Karpas-422 (cell line): ENCODE measurements at regions not wholly inside any gene's neighbourhood (a gene's known extent, or its start where the extent isn't known, plus 50 kb on each side); places are given as distances from the start of the nearest gene placed in this dataset.
"Not testable (repeated sequence)": the region's sequence is repeated elsewhere in the genome, so short reads cannot be mapped to it uniquely, and the experiment has no call there.

ENCODE experiments used
- DNase-seq: peaks from one replicate; pipeline ENCODE4 v3.0.0-alpha.2; 2015
- H2AFZ ChIP-seq: fragments of 200-600 bp; sonication (generic); 2 replicates; pipeline ENCODE4 v1.6.1; 2014; ENCODE audit warnings: antibody characterized with exemption, low read length, mixed read lengths
- H3K27ac ChIP-seq: fragments of 200-600 bp; sonication (generic); 2 replicates; pipeline ENCODE4 v1.5.1; 2014; ENCODE audit warnings: mild to moderate bottlenecking, low read length, moderate library complexity
- H3K27me3 ChIP-seq: fragments of 200-600 bp; sonication (generic); 2 replicates; pipeline ENCODE4 v1.6.1; 2014; ENCODE audit warnings: low read length, mixed read lengths
- H3K36me3 ChIP-seq: fragments of 200-600 bp; sonication (generic); 2 replicates; pipeline ENCODE4 v1.6.1; 2014; ENCODE audit warnings: low read length, mixed read lengths; ENCODE audit not compliant: insufficient read depth
- H3K4me1 ChIP-seq: fragments of 200-600 bp; sonication (generic); 2 replicates; pipeline ENCODE4 v1.6.1; 2014; ENCODE audit warnings: mild to moderate bottlenecking, low read length, mixed read lengths
- H3K4me2 ChIP-seq: fragments of 200-600 bp; sonication (generic); 2 replicates; pipeline ENCODE4 v1.6.1; 2014; ENCODE audit warnings: low read length, low read depth, mild to moderate bottlenecking; ENCODE audit not compliant: poor library complexity, severe bottlenecking
- H3K4me3 ChIP-seq: fragments of 200-600 bp; sonication (generic); 2 replicates; pipeline ENCODE4 v1.5.1; 2014; ENCODE audit warnings: mild to moderate bottlenecking, antibody characterized with exemption, low read length, mixed read lengths
- H3K79me2 ChIP-seq: fragments of 200-600 bp; sonication (generic); 2 replicates; pipeline ENCODE4 v1.6.1; 2014; ENCODE audit warnings: mild to moderate bottlenecking, low read length, mixed read lengths
- H3K9ac ChIP-seq: fragments of 200-600 bp; sonication (generic); 2 replicates; pipeline ENCODE4 v1.6.0; 2014; ENCODE audit warnings: low read length
- H3K9me2 ChIP-seq: fragments of 200-600 bp; sonication (generic), shearing (Covaris generic); replicated peaks from 2 replicates; pipeline ENCODE4 v1.6.0; 2014; ENCODE audit warnings: mild to moderate bottlenecking, low read length, moderate library complexity; ENCODE audit not compliant: insufficient read depth
- H3K9me3 ChIP-seq: fragments of 300-700, 200-600 bp; sonication (generic); 2 replicates; pipeline ENCODE4 v1.6.1; 2014; ENCODE audit warnings: low read length, mixed read lengths
- H4K20me1 ChIP-seq: fragments of 200-600 bp; sonication (generic); 2 replicates; pipeline ENCODE4 v1.6.1; 2014; ENCODE audit warnings: mild to moderate bottlenecking, antibody characterized with exemption, low read length, low read depth; ENCODE audit not compliant: insufficient read depth

- Histone ChIP-seq H3K9me2 (no peaks in the 10 kb centered on the region), H3K36me3 (no peaks in the 10 kb centered on the region), H4K20me1 (no peaks in the 10 kb centered on the region)
Measured at GRCh38 chr1:98546319-98546718, 115.2 kb upstream of the SNX7 start.

DNA sequence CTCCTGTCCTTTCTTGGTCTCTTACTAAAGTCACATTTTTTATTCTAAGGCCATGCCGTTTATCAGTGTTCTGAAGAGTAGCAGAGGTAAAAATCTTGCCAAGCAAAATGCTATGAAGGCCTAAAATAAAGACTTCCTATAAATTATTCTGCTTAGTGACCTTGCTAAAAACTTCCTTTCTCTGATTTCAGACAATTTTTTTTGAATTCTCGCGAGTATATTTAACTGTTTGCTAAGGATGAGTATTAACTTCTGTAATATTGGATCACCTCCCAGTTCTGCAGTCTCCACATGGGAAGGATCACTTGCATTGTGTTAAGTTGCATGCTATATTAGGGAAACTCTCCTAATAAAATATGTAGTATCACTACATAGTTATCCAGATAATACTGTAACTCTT, 123.4 kb upstream of the SNX7 start:
- Histone ChIP-seq H3K9ac (no peak overlapping the region), H3K9me2 (no peaks in the 10 kb centered on the region; the same call in 1 of the 2 replicates), H3K36me3 (no peaks in the 10 kb centered on the region), H2AFZ (no peak overlapping the region), H3K79me2 (no peaks in the 10 kb centered on the region), H3K27ac (no peak overlapping the region), H3K4me2 (no peak overlapping the region), H3K4me1 (no peaks in the 10 kb centered on the region), H3K27me3 (no peaks in the 10 kb centered on the region), H3K4me3 (no peak overlapping the region), H3K9me3 (no peaks in the 10 kb centered on the region), H4K20me1 (no peaks in the 10 kb centered on the region)
- DNase-seq, result no peak

More at GRCh38 chr1:98546319-98546718, 115.2 kb upstream of the SNX7 start:
- no peak for DNase-seq
- no peak overlapping the region for H3K4me3 ChIP-seq
- H3K4me2 ChIP-seq, result no peak overlapping the region
- H3K79me2 ChIP-seq, result no peaks in the 10 kb centered on the region
- no peaks in the 10 kb centered on the region for H3K27me3 ChIP-seq
- no peak overlapping the region for H2AFZ ChIP-seq
- H3K9me3 ChIP-seq, result no peaks in the 10 kb centered on the region
- H3K9ac ChIP-seq, result no peak overlapping the region
- H3K27ac ChIP-seq, result no peak overlapping the region
- no peaks in the 10 kb centered on the region for H3K4me1 ChIP-seq

- Histone ChIP-seq H3K27me3 (no peaks in the 10 kb centered on the region), H3K9me3 (no peaks in the 10 kb centered on the region), H3K79me2 (no peaks in the 10 kb centered on the region), H3K36me3 (no peaks in the 10 kb centered on the region), H3K27ac (no peak overlapping the region), H2AFZ (no peak overlapping the region), H3K4me1 (no peaks in the 10 kb centered on the region), H3K9ac (no peak overlapping the region), H4K20me1 (no peaks in the 10 kb centered on the region), H3K9me2 (no peaks in the 10 kb centered on the region; the same call in 1 of the 2 replicates), H3K4me2 (no peak overlapping the region), H3K4me3 (no peak overlapping the region)
- DNase-seq, result no peak
Measured at GRCh38 chr1:98523256-98523655, 138.3 kb upstream of the SNX7 start.

- H3K9me3 ChIP-seq, result no peaks in the 10 kb centered on the region
- H3K9ac ChIP-seq, result no peak overlapping the region
- H3K4me2 ChIP-seq, result no peak overlapping the region
- no peak overlapping the region for H3K27ac ChIP-seq
- no peaks in the 10 kb centered on the region for H3K27me3 ChIP-seq
- DNase-seq, result no peak
- H2AFZ ChIP-seq, result no peak overlapping the region
- no peaks in the 10 kb centered on the region for H3K36me3 ChIP-seq
- no peak overlapping the region for H3K4me3 ChIP-seq
- no peaks in the 10 kb centered on the region for H4K20me1 ChIP-seq
- H3K79me2 ChIP-seq, result no peaks in the 10 kb centered on the region
- no peaks in the 10 kb centered on the region for H3K4me1 ChIP-seq
- no peaks in the 10 kb centered on the region; the same call in 1 of the 2 replicates for H3K9me2 ChIP-seq
Measured at GRCh38 chr1:98516306-98516705, 145.2 kb upstream of the SNX7 start.

- DNase-seq, result no peak
- Histone ChIP-seq H3K9ac (no peak overlapping the region), H3K27ac (no peak overlapping the region), H3K79me2 (no peaks in the 10 kb centered on the region), H3K9me2 (no peaks in the 10 kb centered on the region; the same call in 1 of the 2 replicates), H3K9me3 (no peaks in the 10 kb centered on the region), H3K27me3 (no peaks in the 10 kb centered on the region), H4K20me1 (no peaks in the 10 kb centered on the region), H3K36me3 (no peaks in the 10 kb centered on the region), H3K4me1 (no peaks in the 10 kb centered on the region), H2AFZ (no peak overlapping the region), H3K4me2 (no peak overlapping the region), H3K4me3 (no peak overlapping the region)
Measured at GRCh38 chr1:98515744-98516143, 145.8 kb upstream of the SNX7 start.

DNA sequence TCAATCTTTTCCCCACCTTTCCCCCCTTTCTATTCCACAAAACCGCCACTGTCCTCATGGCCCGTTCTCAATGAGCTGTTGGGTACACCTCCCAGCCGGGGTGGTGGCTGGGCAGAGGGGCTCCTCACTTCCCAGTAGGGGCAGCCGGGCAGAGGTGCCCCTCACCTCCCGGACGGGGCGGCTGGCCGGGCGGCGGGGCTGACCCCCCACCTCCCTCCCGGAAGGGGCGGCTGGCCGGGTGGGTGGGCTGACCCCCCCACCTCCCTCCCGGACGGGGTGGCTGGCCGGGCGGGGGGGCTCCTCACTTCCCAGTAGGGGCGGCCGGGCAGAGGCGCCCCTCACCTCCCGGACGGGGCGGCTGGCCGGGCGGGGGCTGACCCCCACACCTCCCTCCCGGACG, 149.3 kb upstream of the SNX7 start:
- not testable (repeated sequence) for H3K36me3 ChIP-seq, H3K9ac ChIP-seq, H3K9me3 ChIP-seq, H3K79me2 ChIP-seq, H2AFZ ChIP-seq, DNase-seq, H3K4me3 ChIP-seq, H3K9me2 ChIP-seq, H3K4me2 ChIP-seq, H4K20me1 ChIP-seq, H3K27ac ChIP-seq, H3K27me3 ChIP-seq, H3K4me1 ChIP-seq

DNA sequence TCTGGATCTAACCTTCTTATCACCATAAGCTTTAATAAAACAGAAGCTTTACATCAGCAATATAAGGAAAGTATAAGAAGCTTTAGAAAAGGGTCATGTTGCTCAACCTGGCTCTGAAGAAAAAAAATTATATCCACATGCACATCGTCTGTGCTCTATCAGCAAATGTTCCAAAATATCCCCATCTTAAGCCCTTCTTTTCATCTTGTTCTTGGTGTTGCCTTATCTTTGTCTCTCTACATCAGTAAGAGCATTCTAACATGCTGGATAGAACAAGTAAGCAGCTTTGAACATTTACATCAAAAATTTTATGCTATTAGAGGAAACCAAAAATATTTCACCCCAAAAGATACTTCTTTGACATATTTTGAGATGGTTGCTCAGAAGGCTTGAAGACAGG, 157.8 kb upstream of the SNX7 start:
- Histone ChIP-seq H3K27ac (no peak overlapping the region), H3K9me3 (no peaks in the 10 kb centered on the region; the same call in 1 of the 2 replicates), H2AFZ (no peak overlapping the region), H3K9me2 (no peaks in the 10 kb centered on the region; the same call in 1 of the 2 replicates), H3K79me2 (no peaks in the 10 kb centered on the region), H3K4me2 (no peak overlapping the region), H3K36me3 (no peaks in the 10 kb centered on the region), H3K9ac (no peak overlapping the region), H3K27me3 (no peaks in the 10 kb centered on the region), H4K20me1 (no peaks in the 10 kb centered on the region), H3K4me3 (no peak overlapping the region), H3K4me1 (no peaks in the 10 kb centered on the region)
- DNase-seq, result no peak

GRCh38 chr1:98502937-98503336, 158.6 kb upstream of the SNX7 start:
- no peaks in the 10 kb centered on the region for H3K4me1 ChIP-seq
- DNase-seq, result no peak
- H3K9ac ChIP-seq, result no peak overlapping the region
- no peaks in the 10 kb centered on the region for H4K20me1 ChIP-seq
- H3K4me3 ChIP-seq, result no peak overlapping the region
- H2AFZ ChIP-seq, result no peak overlapping the region
- no peaks in the 10 kb centered on the region for H3K36me3 ChIP-seq
- H3K79me2 ChIP-seq, result no peaks in the 10 kb centered on the region
- H3K4me2 ChIP-seq, result no peak overlapping the region
- H3K27ac ChIP-seq, result no peak overlapping the region
- H3K9me2 ChIP-seq, result no peaks in the 10 kb centered on the region; the same call in 1 of the 2 replicates
- H3K27me3 ChIP-seq, result no peaks in the 10 kb centered on the region
- H3K9me3 ChIP-seq, result no peaks in the 10 kb centered on the region; the same call in 1 of the 2 replicates

DNA sequence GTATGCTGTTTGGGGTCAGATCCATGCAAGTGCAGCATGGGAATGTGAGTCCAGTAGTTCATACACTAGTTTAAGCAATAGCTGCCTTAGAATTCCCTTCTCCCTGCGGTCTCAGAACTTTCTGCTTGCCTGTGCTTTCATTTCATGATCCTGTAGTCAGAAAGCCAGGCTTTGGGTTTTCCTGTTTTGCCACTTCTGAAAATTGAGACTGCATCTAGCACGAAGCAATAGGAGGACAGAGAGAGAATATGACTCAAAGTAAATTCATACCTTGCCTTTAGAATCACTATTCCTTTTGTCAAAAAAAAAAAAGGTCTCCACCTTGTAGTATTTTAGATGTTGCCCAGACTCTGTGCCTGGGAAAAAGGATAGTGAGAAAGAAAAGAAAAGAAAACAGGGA, 161.2 kb upstream of the SNX7 start:
- Histone ChIP-seq H3K27ac (no peak overlapping the region), H3K4me1 (no peaks in the 10 kb centered on the region), H3K9me2 (no peaks in the 10 kb centered on the region; the same call in 1 of the 2 replicates), H4K20me1 (no peaks in the 10 kb centered on the region), H3K36me3 (no peaks in the 10 kb centered on the region), H3K4me2 (no peak overlapping the region), H3K9ac (no peak overlapping the region), H3K79me2 (no peaks in the 10 kb centered on the region), H3K27me3 (no peaks in the 10 kb centered on the region), H3K4me3 (no peak overlapping the region), H3K9me3 (no peaks in the 10 kb centered on the region; the same call in 1 of the 2 replicates), H2AFZ (no peak overlapping the region)
- no peak for DNase-seq
